K562 (cell line): ENCODE measurements at regions not wholly inside any gene's neighbourhood (a gene's known extent, or its start where the extent isn't known, plus 50 kb on each side); places are given as distances from the start of the nearest gene placed in this dataset.

Experiments
- ATAC-seq: fragments of 200-7000 bp; cut with Tn5 transposase; 3 replicates; pipeline ENCODE4 v1.9.1; 2020; ENCODE audit warnings: moderate library complexity
- BruUV-seq: library from RNA; stranded (reverse); fragments of 400-500 nt; replicated peaks from 2 replicates; lab custom pipeline; 2021; lab: Mats Ljungman, UMichigan
- CTCF ChIA-PET: fragments of 300-600 bp; formaldehyde crosslinking; extraction: SDS; loops from one replicate; lab custom pipeline; 2021; ENCODE audit warnings: low intra/inter-chr PET ratio; lab: Yijun Ruan, JAX
- POLR2A ChIA-PET: fragments of 300-600, 350-650 bp; sonication (Branson Sonifier 250); formaldehyde crosslinking; extraction: SDS; loops from one replicate; lab custom pipeline; 2021; ENCODE audit warnings: antibody characterized with exemption, inconsistent platforms; lab: Yijun Ruan, JAX
- DNase-seq, 4 experiments: peaks; one replicate each; pipeline versions ENCODE4 v3.0.0 to v3.0.0-alpha.2; 2011 to 2018; ENCODE audit warnings: low spot score in 3 of 4, mixed read lengths in 3 of 4; ENCODE audit errors: extremely low read depth in 1 of 4
- FAIRE-seq: peaks from 2 replicates; lab custom pipeline; 2011; peaks lifted over from hg19 to GRCh38; lab: Jason Lieb, UNC
- H2AFZ ChIP-seq: 2 replicates; pipeline ENCODE4 v1.6.0; 2011; ENCODE audit warnings: low read depth, low read length, control low read depth, inconsistent platforms
- H3K27ac ChIP-seq: fragments of 200-600 bp; 3 replicates; pipeline ENCODE4 v1.8.0; 2011; ENCODE audit warnings: low read depth, mild to moderate bottlenecking, control low read depth, inconsistent platforms, low read length, moderate library complexity, mixed read lengths; ENCODE audit errors: extremely low read depth
- H3K27me3 ChIP-seq, 2 experiments: fragments of 300-600 bp in 1 of 2; 2 replicates in 1 of 2; 3 replicates in 1 of 2; pipeline versions ENCODE4 v1.6.0 to v1.8.0; 2011; ENCODE audit warnings: inconsistent platforms in 2 of 2, low read length in 2 of 2, mild to moderate bottlenecking in 1 of 2, mixed read lengths in 1 of 2, moderate library complexity in 1 of 2; ENCODE audit not compliant: control insufficient read depth in 2 of 2, insufficient read depth in 2 of 2
- H3K36me3 ChIP-seq: fragments of 300-600 bp; 3 replicates; pipeline ENCODE4 v1.8.0; 2011; ENCODE audit warnings: mild to moderate bottlenecking, low read length, inconsistent platforms; ENCODE audit not compliant: control insufficient read depth, insufficient read depth
- H3K4me1 ChIP-seq, 2 experiments: fragments of 200-600 bp in 1 of 2; replicated peaks in 1 of 2; 2 replicates in 1 of 2; 3 replicates in 1 of 2; pipeline versions ENCODE4 v1.5.1 to v1.8.0; 2011; ENCODE audit warnings: inconsistent platforms in 2 of 2, low read length in 2 of 2, mild to moderate bottlenecking in 1 of 2, mixed read lengths in 1 of 2, moderate library complexity in 1 of 2; ENCODE audit not compliant: control insufficient read depth in 2 of 2, insufficient read depth in 2 of 2
- H3K4me2 ChIP-seq: 2 replicates; pipeline ENCODE4 v1.6.1; 2011; ENCODE audit warnings: low read length, control low read depth, inconsistent platforms, mixed read lengths; ENCODE audit not compliant: insufficient read depth
- H3K4me3 ChIP-seq: fragments of 200-600 bp; sonication (generic), shearing (Covaris generic); 2 replicates; pipeline ENCODE4 v1.5.1; 2016; ENCODE audit warnings: control low read depth, inconsistent platforms
- H3K79me2 ChIP-seq: fragments of 200-600 bp; 3 replicates; pipeline ENCODE4 v1.8.0; 2011; ENCODE audit warnings: low read length, inconsistent platforms; ENCODE audit not compliant: control insufficient read depth, insufficient read depth
- H3K9ac ChIP-seq, 2 experiments: 2 replicates each; pipeline versions ENCODE4 v1.6.0 to v1.6.1; 2011; ENCODE audit warnings: low read depth in 2 of 2, low read length in 2 of 2, control low read depth in 1 of 2, inconsistent platforms in 1 of 2, mild to moderate bottlenecking in 1 of 2, mixed read lengths in 1 of 2; ENCODE audit not compliant: insufficient read depth in 1 of 2
- H3K9me1 ChIP-seq: one replicate; pipeline ENCODE4 v1.6.0; 2011; ENCODE audit warnings: inconsistent platforms, mild to moderate bottlenecking, low read length, moderate library complexity; ENCODE audit not compliant: control insufficient read depth, insufficient read depth
- H3K9me3 ChIP-seq: replicated peaks from 2 replicates; pipeline ENCODE4 v1.5.1; 2011; ENCODE audit warnings: low read depth, low read length, inconsistent platforms; ENCODE audit not compliant: control insufficient read depth, insufficient read depth
- H4K20me1 ChIP-seq: replicated peaks from 2 replicates; pipeline ENCODE4 v1.6.1; 2011; ENCODE audit warnings: low read length, inconsistent platforms, mixed read lengths; ENCODE audit not compliant: control insufficient read depth, insufficient read depth
- ADNP ChIP-seq: fragments of 200-800 bp; sonication (Bioruptor generic); IDR thresholded peaks from 2 replicates; pipeline ENCODE4 v1.6.1; 2016; ENCODE audit warnings: missing genetic modification characterization, missing compliant biosample characterization
- BACH1 ChIP-seq: fragments of 200-800 bp; sonication (Bioruptor generic); IDR thresholded peaks from 2 replicates; pipeline ENCODE4 v1.6.1; 2016; ENCODE audit warnings: missing genetic modification characterization, missing compliant biosample characterization
- CHD4 ChIP-seq: fragments of 200-600 bp; sonication (generic); IDR thresholded peaks from 3 replicates; pipeline ENCODE4 v1.6.1; 2012; ENCODE audit warnings: low read depth, mild to moderate bottlenecking, mixed read lengths, low read length, inconsistent platforms; ENCODE audit not compliant: insufficient read depth, insufficient replicate concordance, poor library complexity, severe bottlenecking
- EP300 ChIP-seq: IDR thresholded peaks from 2 replicates; pipeline ENCODE4 v1.6.1; 2012; ENCODE audit warnings: low read length, improper control_type of control experiment
- ERF ChIP-seq: fragments of 450-650 bp; formaldehyde crosslinking; IDR thresholded peaks from 2 replicates; pipeline ENCODE4 v1.4.0; 2020; ENCODE audit warnings: mild to moderate bottlenecking, mixed read lengths
- MCM5 ChIP-seq: fragments of 450-650 bp; IDR thresholded peaks from 2 replicates; pipeline ENCODE4 v1.6.1; 2016; ENCODE audit warnings: low read depth
- NELFE ChIP-seq: IDR thresholded peaks from 2 replicates; pipeline ENCODE4 v1.6.1; 2011; ENCODE audit warnings: mild to moderate bottlenecking; ENCODE audit not compliant: insufficient read depth, insufficient read length
- PCBP1 ChIP-seq: fragments of 200-400 bp; formaldehyde crosslinking; IDR thresholded peaks from 2 replicates; pipeline ENCODE4 v1.6.1; 2018; ENCODE audit warnings: mild to moderate bottlenecking, low read depth, low read length; ENCODE audit not compliant: poor library complexity, severe bottlenecking
- PHB ChIP-seq: fragments of 250-450 bp; sonication (Bioruptor Pico); IDR thresholded peaks from 2 replicates; pipeline ENCODE4 v1.5.0; 2021
- PHF21A ChIP-seq: fragments of 450-650 bp; IDR thresholded peaks from 2 replicates; pipeline ENCODE4 v1.6.1; 2017; ENCODE audit warnings: low read depth, borderline replicate concordance
- PPARD ChIP-seq: fragments of 250-450 bp; sonication (Bioruptor Pico); IDR thresholded peaks from 2 replicates; pipeline ENCODE4 v1.8.0; 2022; ENCODE audit warnings: inconsistent platforms, mild to moderate bottlenecking, moderate library complexity
- PTRF ChIP-seq: fragments of 450-650 bp; IDR thresholded peaks from 2 replicates; pipeline ENCODE4 v1.6.1; 2016; ENCODE audit warnings: mild to moderate bottlenecking, missing genetic modification characterization, missing compliant biosample characterization
- ZBTB8A ChIP-seq: fragments of 450-650 bp; IDR thresholded peaks from 2 replicates; pipeline ENCODE4 v1.6.1; 2018; ENCODE audit warnings: mild to moderate bottlenecking, moderate library complexity; ENCODE audit not compliant: partially characterized antibody
- ZFP30 ChIP-seq: fragments of 250-450 bp; sonication (Bioruptor Pico); IDR thresholded peaks from 2 replicates; pipeline ENCODE4 v1.8.0; 2022; ENCODE audit warnings: moderate library complexity, mild to moderate bottlenecking, inconsistent platforms, borderline replicate concordance
- WGBS: fragments of 100-300 bp; shearing (Covaris generic); methylation state at CpG from one replicate; pipeline ENCODE4 v1.1.6; 2016; ENCODE audit warnings: low coverage, mixed read lengths; ENCODE audit not compliant: insufficient coverage; ENCODE audit errors: missing lambda C conversion rate; 5-methylcytosine and 5-hydroxymethylcytosine counted together
- in situ Hi-C: fragments of 300-500 bp; cut with MboI; formaldehyde crosslinking; loops from 4 replicates; pipeline ENCODE4 v1.15.0; 2018; ENCODE audit warnings: inconsistent platforms, mixed read lengths
- intact Hi-C: fragments of 100-400 bp; cut with micrococcal nuclease; formaldehyde crosslinking; loops from 2 replicates; pipeline ENCODE4 v1.14.2; 2022
- TF ChIP-seq, protein P1 (sequence below): fragments of 250-450 bp; sonication (Bioruptor Pico); IDR thresholded peaks from 2 replicates; pipeline ENCODE4 v1.9.0; 2021; ENCODE audit warnings: mild to moderate bottlenecking, inconsistent platforms

DNA sequence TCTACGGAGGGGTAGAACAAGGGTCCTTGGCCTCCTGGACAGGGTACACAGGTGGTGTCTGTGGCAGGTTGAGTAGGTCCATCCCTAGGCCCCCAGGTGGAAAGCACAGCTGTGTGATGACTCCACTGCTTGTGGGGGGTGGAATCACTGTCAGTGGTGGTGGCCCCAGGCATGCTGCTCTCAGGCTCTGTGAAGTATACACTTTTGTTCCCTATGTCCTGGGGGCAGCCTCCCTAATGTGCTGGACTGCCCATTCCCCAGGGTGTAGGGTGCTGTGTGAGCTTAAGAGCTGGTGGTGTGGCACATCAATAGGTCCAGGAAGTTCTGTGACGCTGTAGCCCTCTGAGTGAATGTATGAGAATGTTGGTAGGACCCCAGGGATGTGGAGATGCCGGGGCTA, 197.2 kb upstream of the SLC10A2 start:
- Histone ChIP-seq H4K20me1 (no peaks in the 10 kb centered on the region), H3K27me3 (no peaks in the 10 kb centered on the region), H3K4me1 (no peaks in the 10 kb centered on the region), H3K36me3 (no peaks in the 10 kb centered on the region), H3K79me2 (no peaks in the 10 kb centered on the region), H3K9me3 (no peaks in the 10 kb centered on the region), H3K27ac (no peak overlapping the region), H3K4me2 (no peak overlapping the region), H3K9me1 (no peaks in the 10 kb centered on the region), H3K4me3 (no peak overlapping the region), H3K9ac (no peak overlapping the region), H2AFZ (no peak overlapping the region)
- FAIRE-seq (no peak), ATAC-seq (no peak), DNase-seq (no peak)
- no TSS peak for BruUV-seq
- in situ Hi-C loops: no loop called here
- intact Hi-C loops: no loop called here
- CTCF ChIA-PET: no interaction called here
- TF ChIP-seq PHB (no peak), ADNP (tag) (no peak), PTRF (tag) (no peak), ZFP30 (CRISPR knock-in tag) (no peak), PHF21A (no peak)
- WGBS: 13% methylated on average over 3 of the region's 3 CpGs
- POLR2A ChIA-PET: interaction anchor here (0.7 kb wide), 1 partner anchor 21 kb away, joined by 3 read pairs; no protein-coding TSS in a partner anchor

- BruUV-seq: no TSS peak
- TF ChIP-seq PCBP1: no peak
- no peak for TF ChIP-seq MCM5
- TF ChIP-seq, protein P1, sequence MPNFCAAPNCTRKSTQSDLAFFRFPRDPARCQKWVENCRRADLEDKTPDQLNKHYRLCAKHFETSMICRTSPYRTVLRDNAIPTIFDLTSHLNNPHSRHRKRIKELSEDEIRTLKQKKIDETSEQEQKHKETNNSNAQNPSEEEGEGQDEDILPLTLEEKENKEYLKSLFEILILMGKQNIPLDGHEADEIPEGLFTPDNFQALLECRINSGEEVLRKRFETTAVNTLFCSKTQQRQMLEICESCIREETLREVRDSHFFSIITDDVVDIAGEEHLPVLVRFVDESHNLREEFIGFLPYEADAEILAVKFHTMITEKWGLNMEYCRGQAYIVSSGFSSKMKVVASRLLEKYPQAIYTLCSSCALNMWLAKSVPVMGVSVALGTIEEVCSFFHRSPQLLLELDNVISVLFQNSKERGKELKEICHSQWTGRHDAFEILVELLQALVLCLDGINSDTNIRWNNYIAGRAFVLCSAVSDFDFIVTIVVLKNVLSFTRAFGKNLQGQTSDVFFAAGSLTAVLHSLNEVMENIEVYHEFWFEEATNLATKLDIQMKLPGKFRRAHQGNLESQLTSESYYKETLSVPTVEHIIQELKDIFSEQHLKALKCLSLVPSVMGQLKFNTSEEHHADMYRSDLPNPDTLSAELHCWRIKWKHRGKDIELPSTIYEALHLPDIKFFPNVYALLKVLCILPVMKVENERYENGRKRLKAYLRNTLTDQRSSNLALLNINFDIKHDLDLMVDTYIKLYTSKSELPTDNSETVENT: no peak
- no peak for TF ChIP-seq EP300
- no peak for TF ChIP-seq ZFP30 (CRISPR knock-in tag)
- TF ChIP-seq CHD4: no peak
- no peak for TF ChIP-seq ERF
- no peak for TF ChIP-seq NELFE
- no peak for TF ChIP-seq BACH1
- no peak for TF ChIP-seq PPARD
- no peak for TF ChIP-seq ZBTB8A
Measured at GRCh38 chr13:103255587-103256301, 189.5 kb upstream of the SLC10A2 start.

More at GRCh38 chr13:103255587-103256301, 189.5 kb upstream of the SLC10A2 start:
- Histone ChIP-seq H3K79me2 (no peaks in the 10 kb centered on the region), H3K4me3 (no peak overlapping the region), H3K4me1 (no peaks in the 10 kb centered on the region), H3K36me3 (no peaks in the 10 kb centered on the region), H3K9me1 (no peaks in the 10 kb centered on the region), H3K27me3 (no peaks in the 10 kb centered on the region), H3K9me3 (no peaks in the 10 kb centered on the region), H2AFZ (no peak overlapping the region), H4K20me1 (no peaks in the 10 kb centered on the region), H3K4me2 (no peak overlapping the region), H3K27ac (no peak overlapping the region), H3K9ac (no peak overlapping the region)
- intact Hi-C loops: no loop called here
- ChIA-PET POLR2A (no interaction called here), CTCF (no interaction called here)
- DNase-seq (no peak), ATAC-seq (no peak), FAIRE-seq (no peak)
- WGBS: 0% methylated on average over 4 of the region's 4 CpGs
- in situ Hi-C loops: no loop called here
